IPS DF 4.7 (cell line): ENCODE measurements at regions not wholly inside any gene's neighbourhood (a gene's known extent, or its start where the extent isn't known, plus 50 kb on each side); places are given as distances from the start of the nearest gene placed in this dataset.
"Not testable (repeated sequence)": the region's sequence is repeated elsewhere in the genome, so short reads cannot be mapped to it uniquely, and the experiment has no call there.

ENCODE experiments used
- DNase-seq: peaks from one replicate; pipeline ENCODE4 v3.0.0-alpha.2; 2013; ENCODE audit warnings: low spot score; ENCODE audit errors: extremely low read depth

DNA sequence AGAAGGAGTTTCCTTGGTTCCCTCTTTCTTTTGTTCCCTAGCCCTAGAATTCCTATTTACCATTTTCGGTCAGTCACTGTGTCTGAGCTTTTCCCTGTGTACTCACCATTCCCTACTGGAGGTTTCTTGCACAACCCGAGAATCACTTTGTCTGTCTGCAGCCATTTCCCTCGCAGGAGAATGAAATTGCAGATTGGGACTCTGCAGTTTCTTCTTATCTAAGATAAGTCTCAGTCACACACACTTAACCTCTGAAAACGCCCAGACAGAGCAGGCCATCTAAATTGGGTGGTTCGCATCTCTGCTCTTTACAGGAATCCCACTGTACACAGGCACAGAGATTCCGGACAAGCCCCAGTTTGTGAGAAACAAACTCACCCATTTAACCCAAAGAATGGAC is 58.6 kb upstream of the CNTNAP2 start:
- DNase-seq: no peak

DNA sequence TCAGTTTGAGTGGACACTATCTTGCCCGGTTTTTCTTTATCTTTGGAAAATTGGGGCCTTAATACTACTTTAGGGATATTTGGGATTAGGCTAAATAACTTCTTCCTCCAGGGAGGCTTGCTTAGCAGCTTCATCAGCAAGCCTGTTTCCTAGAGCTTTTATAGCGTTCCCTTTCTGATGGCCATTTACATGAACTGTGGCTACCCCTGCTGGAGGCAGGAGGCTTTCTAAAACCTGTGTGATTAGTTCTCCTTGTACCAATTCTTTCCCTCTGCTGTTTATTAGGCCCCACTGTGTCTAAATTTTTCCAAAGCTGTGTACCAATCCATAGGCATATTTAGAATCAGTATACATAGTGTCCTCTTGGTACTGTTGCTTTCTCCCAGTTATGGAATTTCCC is 61.7 kb upstream of the CNTNAP2 start:
- no peak for DNase-seq

DNA sequence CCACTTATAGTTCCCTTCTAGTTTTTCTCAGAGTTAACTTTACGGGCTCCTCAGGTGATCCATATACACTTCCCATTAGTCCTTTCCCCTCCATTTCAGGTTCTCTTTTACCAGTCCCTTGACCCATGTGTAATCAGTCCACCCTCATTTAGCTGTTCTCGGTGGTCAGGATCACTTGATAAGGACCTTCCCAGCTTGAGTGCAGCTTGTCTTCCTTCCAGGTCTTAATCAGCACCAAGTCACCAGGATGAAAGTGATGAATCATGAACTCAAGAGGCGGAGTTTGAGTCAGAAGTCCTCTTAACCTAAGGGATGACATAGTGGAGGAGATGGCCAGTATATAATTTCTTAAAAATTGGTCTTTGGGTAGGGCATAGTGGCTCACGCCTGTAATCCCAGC is 63.1 kb upstream of the CNTNAP2 start:
- no peak for DNase-seq

DNA sequence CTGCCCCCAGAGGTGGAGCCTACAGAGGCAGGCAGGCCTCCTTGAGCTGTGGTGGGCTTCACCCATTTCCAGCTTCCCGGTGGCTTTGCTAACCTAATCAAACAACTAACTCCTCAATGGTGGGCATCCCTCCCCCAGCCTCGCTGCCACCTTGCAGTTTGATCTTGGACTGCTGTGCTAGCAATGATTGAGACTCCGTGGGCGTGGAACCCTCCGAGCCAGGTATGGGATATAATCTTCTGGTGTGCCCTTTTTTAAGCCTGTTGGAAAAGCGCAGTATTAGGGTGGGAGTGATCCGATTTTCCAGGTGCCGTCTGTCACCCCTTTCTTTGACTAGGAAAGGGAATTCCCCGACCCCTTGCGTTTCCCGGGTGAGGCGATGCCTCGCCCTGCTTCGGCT is 73.3 kb upstream of the CNTNAP2 start:
- DNase-seq: not testable (repeated sequence)

DNA sequence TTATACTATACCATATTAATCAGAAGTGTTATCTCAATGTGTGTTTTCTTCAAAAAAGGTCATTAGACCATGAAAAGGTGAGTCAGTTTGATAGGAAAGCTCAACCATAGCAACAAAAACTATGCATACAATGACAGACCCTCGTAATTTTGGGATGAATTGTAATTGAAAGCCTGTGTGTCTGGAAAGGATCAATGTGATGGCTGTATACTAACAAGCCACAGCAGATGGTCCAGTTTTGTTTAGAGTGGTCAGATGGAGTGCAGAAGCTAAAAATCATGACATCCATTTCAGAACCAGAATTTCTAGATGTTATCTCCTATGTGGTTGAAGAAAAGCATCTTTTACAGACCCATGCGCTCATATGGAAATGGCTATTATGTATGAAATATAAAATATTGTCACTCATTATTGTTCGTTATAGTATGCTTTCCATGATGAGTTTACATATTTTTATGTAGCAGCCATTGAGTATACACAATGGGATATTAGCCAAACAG is 88.3 kb upstream of the CNTNAP2 start:
- no peak for DNase-seq

DNA sequence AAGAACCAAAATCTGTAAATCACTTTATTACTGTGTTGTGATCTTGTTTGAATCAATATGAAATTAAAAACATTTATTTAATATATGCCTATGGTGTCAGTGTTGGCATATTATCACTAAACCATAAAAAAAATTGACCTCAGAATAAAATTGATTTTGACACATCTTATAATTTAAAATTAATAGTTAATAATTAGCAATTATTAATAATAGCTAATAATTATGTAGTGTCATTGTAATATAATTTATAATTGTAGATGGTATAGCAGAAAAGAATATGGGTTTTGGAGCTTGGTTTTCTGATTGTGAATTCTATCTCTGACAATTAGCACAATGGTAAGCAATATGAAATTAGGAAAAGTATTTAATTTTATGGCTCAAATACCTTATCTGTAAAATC is 89.4 kb upstream of the CNTNAP2 start:
- DNase-seq: no peak

DNA sequence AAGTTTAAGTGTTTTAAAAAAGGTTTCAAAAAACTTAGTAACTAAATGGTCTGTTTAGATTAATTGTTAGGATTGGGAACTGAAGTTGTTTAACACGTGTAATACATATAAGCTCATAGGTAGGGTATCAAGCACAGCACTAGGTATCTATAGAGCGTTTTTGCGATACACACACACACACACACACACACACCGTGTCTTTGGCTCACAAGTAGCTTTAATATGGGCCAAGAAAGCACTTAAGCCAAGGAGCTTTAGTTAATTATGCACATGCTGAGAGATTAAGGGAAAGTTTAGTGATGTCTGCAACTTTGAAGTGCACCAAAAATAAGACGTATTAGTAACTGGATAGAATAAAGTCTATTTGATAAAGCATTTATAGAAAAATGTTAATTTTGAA is 93.8 kb upstream of the CNTNAP2 start:
- no peak for DNase-seq

DNA sequence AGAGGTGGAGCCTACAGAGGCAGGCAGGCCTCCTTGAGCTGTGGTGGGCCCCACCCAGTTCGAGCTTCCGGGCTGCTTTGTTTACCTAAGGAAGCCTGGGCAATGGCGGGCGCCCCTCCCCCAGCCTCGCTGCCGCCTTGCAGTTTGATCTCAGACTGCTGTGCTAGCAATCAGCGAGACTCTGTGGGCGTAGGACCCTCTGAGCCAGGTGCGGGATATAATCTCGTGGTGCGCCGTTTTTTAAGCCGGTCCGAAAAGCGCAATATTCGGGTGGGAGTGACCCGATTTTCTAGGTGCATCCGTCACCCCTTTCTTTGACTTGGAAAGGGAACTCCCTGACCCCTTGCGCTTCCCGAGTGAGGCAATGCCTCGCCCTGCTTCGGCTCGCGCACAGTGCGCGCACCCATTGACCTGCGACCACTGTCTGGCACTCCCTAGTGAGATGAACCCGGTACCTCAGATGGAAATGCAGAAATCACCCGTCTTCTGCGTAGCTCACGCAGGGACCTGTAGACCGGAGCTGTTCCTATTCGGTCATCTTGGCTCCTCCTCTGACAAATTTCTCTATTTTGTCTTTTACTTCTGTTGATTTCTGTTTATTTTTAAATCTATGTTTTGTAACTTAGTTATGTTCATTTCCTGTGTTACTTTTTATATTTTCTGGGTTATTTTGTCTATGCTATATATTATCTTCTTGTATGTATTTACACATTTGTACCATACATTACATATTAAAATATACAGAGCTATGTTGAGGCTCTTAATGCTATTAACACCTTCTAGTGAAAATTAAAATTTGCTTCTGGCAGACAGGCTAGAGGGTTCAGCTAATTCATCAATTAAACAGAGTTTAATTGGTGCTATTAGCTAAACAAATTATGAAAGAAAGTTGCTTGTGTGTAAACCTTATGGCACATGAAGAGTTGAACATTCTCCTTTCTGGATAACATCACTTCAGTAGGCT is 97.3 kb upstream of the CNTNAP2 start:
- not testable (repeated sequence) for DNase-seq

DNA sequence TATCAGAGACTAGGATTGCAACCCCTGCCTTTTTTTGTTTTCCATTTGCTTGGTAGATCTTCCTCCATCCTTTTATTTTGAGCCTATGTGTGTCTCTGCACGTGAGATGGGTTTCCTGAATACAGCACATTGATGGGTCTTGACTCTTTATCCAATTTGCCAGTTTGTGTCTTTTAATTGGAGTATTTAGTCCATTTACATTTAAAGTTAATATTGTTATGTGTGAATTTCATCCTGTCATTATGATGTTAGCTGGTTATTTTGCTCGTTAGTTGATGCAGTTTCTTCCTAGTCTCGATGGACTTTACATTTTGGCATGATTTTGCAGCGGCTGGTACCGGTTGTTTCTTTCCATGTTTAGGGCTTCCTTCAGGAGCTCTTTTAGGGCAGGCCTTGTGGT is 99.2 kb upstream of the CNTNAP2 start:
- DNase-seq: not testable (repeated sequence)

DNA sequence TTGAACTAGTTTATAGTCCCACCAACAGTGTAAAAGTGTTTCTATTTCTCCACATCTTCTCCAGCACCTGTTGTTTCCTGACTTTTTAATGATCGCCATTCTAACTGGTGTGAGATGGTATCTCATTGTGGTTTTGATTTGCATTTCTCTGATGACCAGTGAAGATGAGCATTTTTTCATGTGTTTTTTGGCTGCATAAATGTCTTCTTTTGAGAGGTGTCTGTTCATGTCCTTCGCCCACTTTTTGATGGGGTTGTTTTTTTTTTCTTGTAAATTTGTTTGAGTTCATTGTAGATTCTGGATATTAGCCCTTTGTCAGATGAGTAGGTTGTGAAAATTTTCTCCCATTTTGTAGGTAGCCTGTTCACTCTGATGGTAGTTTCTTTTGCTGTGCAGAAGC is 102.4 kb upstream of the CNTNAP2 start:
- not testable (repeated sequence) for DNase-seq

DNA sequence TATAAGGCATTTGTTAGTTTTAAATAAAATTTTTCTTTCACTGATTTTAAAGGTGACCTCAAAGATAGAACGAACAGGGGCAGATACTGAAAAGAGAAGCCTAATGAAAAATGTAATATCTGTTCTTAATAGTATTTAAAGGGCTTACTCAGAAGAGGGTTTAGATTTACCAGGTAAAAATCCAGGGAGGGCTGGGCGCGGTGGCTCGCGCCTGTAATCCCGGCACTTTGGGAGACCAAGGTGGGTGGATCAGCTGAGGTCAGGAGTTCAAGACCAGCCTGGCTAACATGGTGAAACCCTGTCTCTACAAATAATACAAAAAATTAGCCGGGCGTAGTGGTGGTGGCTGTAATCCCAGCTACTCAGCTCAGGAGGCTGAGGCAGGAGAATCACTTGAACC is 108.3 kb upstream of the CNTNAP2 start:
- no peak for DNase-seq

DNA sequence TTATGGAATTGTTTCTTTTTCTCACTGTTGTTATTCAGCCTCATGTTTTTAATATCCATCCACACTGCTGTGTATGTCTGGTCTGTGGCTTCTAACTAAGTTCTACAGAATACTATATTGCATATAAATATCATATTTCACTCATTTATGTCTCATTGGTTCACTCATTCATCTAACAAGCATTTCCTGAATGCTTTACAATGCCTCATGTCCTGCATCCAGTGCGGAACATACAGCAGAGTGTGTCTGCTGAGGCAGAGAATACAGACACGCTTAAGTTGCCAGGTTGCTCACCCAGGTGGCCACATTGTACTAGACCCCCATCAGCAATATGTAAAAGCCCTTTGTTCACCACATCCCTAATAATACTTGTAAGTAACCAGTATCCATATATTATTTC is 111.8 kb upstream of the CNTNAP2 start:
- no peak for DNase-seq

DNA sequence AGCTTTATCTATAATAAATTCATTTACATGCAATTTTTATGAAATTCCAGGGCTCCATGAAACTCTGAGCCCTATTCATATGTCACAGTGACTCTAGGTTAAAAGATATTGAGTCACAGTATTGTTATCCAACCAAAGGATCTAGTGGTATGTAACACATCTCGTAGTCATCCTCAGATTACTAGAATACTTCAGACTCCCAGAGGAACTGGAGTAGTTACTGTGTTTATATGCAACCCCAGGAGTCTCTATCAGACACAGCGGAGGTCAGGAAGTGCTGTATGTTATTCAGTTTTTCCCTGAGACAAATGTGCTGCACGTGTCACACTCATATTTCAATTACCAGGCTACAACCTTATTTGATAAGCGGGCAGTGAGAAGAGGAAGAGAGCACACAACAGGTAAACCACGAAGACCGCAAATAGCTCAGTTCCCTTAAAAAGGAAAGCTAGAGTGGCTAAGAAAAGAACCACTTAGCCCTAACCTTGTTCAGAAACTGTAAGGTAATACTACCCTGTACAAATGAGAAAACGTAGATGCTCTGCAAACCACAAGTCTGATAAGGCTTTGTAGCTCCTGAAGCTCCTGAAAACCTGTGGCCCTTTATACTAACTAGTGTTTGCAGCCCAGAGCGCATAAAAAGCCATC is 114.0 kb upstream of the CNTNAP2 start:
- DNase-seq: no peak

DNA sequence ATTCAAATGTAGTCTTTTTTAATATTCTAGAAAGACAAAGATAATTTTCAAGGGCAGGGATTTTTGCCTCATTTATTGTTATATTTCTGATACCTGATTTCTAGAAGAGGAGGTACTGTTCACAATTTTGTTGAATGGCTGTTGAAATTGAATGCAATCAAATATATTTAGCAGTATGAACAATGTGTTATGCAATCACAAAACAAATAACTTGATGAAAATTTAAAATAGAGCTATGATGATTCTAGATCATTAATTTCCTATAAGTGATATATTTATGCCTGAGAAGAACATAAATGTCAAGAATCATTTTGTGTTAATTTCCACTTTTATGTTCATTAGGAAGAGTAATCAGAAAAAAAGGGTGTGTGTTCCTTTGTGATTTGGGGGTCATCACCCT is 114.6 kb upstream of the CNTNAP2 start:
- no peak for DNase-seq

DNA sequence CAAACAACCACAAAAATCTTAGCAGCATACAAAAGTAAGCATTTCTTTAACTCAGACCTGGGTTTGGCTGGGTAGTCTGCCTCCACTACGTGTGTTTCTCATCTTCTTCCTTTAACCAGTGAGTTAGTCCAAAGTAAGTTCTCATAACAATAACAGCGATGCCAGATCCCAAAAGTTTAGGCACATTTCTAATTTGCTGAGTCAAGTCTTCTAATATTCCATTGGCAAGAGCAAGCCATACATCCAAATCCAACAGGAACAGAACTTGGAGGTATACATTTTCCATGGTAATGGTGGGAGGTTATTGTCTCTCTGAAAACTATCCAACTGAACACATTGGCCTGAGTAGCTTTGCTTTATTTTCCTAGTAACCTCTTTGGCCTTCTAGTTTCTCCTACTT is 115.7 kb upstream of the CNTNAP2 start:
- no peak for DNase-seq

DNA sequence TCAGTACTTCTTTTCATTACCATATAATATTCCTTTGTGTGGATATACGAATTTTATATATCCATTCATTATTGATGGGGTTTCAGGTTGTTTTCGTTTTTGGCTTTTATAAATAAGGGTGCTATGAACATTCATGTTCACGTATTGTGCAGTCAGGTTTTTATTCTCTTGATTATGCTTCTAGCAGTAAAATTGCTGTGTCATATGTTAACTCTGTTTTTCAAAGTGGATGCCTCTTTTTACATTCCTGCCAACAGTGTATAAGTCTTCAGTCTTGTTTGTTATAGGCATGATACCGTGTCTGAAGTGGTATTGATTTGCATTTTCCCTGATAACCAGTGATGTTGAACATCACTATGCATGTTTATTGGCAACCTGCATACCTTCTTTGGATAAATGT is 127.1 kb upstream of the CNTNAP2 start:
- no peak for DNase-seq

DNA sequence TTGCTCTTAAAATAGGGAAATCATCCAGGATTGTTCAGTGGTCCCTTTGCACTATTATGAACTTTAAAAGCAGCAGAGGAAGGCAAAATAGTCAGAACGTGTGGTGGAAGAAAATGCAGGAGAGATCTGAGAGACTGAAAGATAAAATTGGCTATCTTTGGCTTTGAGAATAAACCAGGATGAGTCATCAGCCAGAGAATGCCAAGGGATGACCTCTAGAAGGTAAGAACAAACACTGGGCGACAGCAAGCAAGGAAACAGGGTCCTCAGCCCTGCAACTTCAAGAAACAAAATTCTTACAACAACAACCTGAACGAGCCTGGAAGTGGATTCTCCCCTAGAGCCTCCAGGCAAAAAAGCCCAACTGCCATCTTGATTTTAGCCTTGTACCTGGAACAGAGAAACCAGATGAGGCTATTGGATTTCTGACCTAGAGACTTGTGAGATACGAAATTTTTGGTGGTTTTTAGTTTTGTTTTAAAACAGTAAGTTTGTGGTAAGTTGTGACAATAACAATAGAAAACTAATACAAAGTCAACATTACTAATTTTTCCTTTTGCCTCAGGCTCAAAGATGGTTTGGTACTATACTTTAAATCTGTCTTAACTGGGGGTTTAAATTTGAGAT is 130.2 kb upstream of the CNTNAP2 start:
- DNase-seq: no peak

DNA sequence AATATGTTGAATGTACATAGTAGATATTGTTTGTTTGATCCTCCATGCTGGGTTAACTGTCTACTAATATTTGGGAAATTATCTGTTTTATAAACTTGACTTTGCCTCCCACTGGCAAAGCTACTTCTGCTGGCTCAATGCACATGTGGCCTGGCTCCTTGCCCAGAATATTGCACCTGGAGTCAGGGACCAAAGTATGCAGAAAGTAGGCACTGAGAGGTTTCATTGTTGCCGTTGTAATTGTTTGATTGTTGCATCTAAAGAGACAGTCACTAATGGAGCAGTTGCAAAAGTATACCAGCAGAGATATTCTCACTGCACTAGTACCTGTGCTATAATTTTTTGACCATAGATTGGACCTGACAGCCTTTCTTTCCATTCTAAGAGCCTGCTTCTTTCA is 137.8 kb upstream of the CNTNAP2 start:
- DNase-seq: no peak

DNA sequence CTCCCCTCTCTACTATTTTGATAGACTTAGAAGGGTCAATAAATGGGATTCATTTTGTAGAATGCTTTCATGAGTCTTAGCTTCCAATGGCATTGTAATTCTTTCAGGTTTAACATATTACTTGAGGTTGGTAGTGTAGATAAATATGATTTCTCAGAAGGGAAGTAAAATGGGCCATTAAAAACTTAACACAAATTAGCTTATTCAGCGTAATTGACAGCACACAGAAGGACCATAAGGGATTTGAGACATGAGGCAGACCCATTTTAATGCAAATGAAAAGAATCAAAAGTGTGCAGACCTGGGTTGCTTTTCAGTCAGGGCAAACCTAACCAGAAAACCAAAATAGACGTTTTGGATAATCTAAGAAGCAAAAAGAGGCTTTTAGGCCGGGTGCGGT is 156.6 kb upstream of the CNTNAP2 start:
- no peak for DNase-seq

DNA sequence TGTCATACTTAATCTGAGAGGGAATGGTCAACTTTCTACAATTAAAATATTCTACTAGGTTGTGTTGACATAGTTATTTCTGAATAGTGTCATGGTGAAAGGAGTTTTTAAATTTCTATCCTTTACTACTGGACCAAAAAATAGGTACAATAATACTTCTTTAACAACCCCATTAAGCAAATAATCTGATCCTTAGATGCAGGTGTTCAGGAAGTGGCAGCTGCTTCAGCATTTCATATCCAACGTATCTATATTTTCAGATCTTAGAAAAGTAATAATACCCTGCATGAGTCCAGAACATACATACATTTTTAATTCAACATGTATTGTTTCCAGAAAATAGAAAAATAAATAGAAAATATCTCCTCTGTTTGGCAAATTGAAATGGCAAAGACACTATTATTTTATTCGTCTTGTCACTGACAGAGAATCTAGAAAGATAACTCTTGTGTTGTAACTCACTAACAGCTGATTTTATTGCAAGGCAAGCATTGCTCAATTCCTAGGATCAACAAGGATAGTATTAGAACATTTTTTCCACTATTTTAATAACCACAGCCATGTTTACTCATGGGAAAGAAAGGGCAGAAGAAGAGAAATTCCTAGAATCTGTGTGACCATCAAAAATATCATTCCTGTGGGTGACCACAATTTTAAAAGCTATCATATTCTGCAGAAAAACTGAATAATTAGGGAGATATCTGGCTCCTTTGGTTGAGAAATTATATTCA is 159.3 kb upstream of the CNTNAP2 start:
- DNase-seq: no peak

DNA sequence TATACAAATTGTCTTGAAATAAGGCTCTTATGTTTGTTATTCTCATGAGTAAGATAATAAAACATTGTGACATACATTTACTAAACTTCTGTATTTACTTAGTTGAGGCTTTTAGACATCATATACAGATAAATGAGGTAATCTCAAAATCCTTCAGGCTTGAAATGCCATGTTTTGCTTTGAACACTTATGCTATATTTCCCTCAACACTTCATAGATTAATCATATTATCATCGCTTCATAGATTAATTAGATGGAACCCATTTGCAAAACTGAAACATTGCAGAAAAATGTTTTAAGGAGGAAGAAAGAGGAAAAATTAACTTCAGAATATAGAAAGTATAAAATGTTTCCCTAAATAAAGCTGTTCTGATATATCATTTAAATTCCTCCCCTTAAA is 165.0 kb upstream of the CNTNAP2 start:
- DNase-seq: no peak

DNA sequence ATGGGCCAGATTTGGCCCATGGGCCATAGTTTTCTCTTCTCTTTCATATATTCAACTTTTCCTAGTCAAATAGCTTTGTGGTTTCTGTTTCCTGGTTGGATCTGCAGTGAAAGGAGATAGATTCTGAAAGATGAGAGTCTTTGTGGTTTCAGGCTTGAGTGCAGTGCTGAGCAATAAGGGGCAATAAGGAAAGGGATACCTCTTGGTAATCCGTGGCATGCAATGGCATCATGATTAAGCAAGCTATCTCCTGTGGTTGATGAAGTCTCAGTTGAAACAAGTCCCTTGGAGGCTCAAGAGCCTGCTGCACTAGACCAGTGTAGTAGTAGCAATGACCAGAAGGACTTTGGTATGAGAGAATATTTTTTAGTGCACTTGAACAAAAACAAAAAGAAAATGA is 187.7 kb upstream of the CNTNAP2 start:
- DNase-seq: no peak
